BE2C (cell line): ENCODE measurements at regions not wholly inside any gene's neighbourhood (a gene's known extent, or its start where the extent isn't known, plus 50 kb on each side); places are given as distances from the start of the nearest gene placed in this dataset.

ENCODE experiments used
- DNase-seq: peaks from one replicate; pipeline ENCODE4 v3.0.0-alpha.2; 2020
- H3K27me3 ChIP-seq: fragments of 250-450 bp; sonication (Bioruptor Pico); 2 replicates; pipeline ENCODE4 v1.5.1; 2020; ENCODE audit warnings: mild to moderate bottlenecking
- H3K36me3 ChIP-seq: fragments of 250-450 bp; sonication (Bioruptor Pico); 2 replicates; pipeline ENCODE4 v1.5.1; 2020; ENCODE audit warnings: mild to moderate bottlenecking
- H3K4me1 ChIP-seq: fragments of 250-450 bp; sonication (Bioruptor Pico); 2 replicates; pipeline ENCODE4 v1.5.1; 2020
- H3K4me3 ChIP-seq: 2 replicates; pipeline ENCODE4 v1.5.1; 2011; ENCODE audit warnings: low read depth, low read length
- H3K9me3 ChIP-seq: fragments of 250-450 bp; sonication (Bioruptor Pico); 2 replicates; pipeline ENCODE4 v1.5.1; 2020
- CTCF ChIP-seq: IDR thresholded peaks from 2 replicates; pipeline ENCODE4 v1.5.1; 2012; ENCODE audit warnings: mild to moderate bottlenecking, low read depth, low read length

- no peak for TF ChIP-seq CTCF
- Histone ChIP-seq H3K4me1 (no peaks in the 10 kb centered on the region), H3K27me3 (no peaks in the 10 kb centered on the region), H3K36me3 (no peaks in the 10 kb centered on the region), H3K4me3 (no peak overlapping the region), H3K9me3 (no peaks in the 10 kb centered on the region)
- DNase-seq = no peak
Observed at GRCh38 chr7:119033641-119034040, 809.1 kb downstream of the ANKRD7 start.

GRCh38 chr7:119037941-119038340, 813.4 kb downstream of the ANKRD7 start:
- Histone ChIP-seq H3K9me3 (no peaks in the 10 kb centered on the region), H3K27me3 (no peaks in the 10 kb centered on the region), H3K4me3 (no peak overlapping the region), H3K36me3 (no peaks in the 10 kb centered on the region), H3K4me1 (no peaks in the 10 kb centered on the region)
- no peak for DNase-seq
- TF ChIP-seq CTCF = no peak

- no peaks in the 10 kb centered on the region for H3K27me3 ChIP-seq
- no peaks in the 10 kb centered on the region for H3K4me1 ChIP-seq
- H3K9me3 ChIP-seq = no peaks in the 10 kb centered on the region; the same call in 1 of the 2 replicates
- no peak overlapping the region for H3K4me3 ChIP-seq
- no peaks in the 10 kb centered on the region for H3K36me3 ChIP-seq
- TF ChIP-seq CTCF = no peak
- DNase-seq = no peak
Observed at GRCh38 chr7:119046068-119046467, 821.6 kb downstream of the ANKRD7 start.

- TF ChIP-seq CTCF = no peak
- Histone ChIP-seq H3K36me3 (no peaks in the 10 kb centered on the region), H3K27me3 (no peaks in the 10 kb centered on the region), H3K4me1 (no peaks in the 10 kb centered on the region), H3K9me3 (no peaks in the 10 kb centered on the region), H3K4me3 (no peak overlapping the region)
- no peak for DNase-seq
Observed at GRCh38 chr7:119065966-119066365, 841.5 kb downstream of the ANKRD7 start.

GRCh38 chr7:119086026-119086425, 861.5 kb downstream of the ANKRD7 start:
- DNase-seq = no peak

GRCh38 chr7:119090851-119091250, 866.3 kb downstream of the ANKRD7 start:
- no peak for DNase-seq
- no peaks in the 10 kb centered on the region for H3K27me3 ChIP-seq
- no peak for TF ChIP-seq CTCF
- no peaks in the 10 kb centered on the region for H3K4me1 ChIP-seq
- no peak overlapping the region for H3K4me3 ChIP-seq
- no peaks in the 10 kb centered on the region; the same call in 1 of the 2 replicates for H3K9me3 ChIP-seq
- H3K36me3 ChIP-seq = no peaks in the 10 kb centered on the region

More at GRCh38 chr7:119086026-119086425, 861.5 kb downstream of the ANKRD7 start:
- Histone ChIP-seq H3K36me3 (no peaks in the 10 kb centered on the region), H3K4me1 (no peaks in the 10 kb centered on the region), H3K27me3 (no peaks in the 10 kb centered on the region), H3K9me3 (no peaks in the 10 kb centered on the region), H3K4me3 (no peak overlapping the region)
- TF ChIP-seq CTCF = no peak
